ENCODE measurements at regions not wholly inside any gene's neighbourhood (a gene's known extent, or its start where the extent isn't known, plus 50 kb on each side); places are given as distances from the start of the nearest gene placed in this dataset.

- H3K27ac ChIP-seq (ENCODE audit: extremely low read depth, low read depth, low read length): no peak overlapping the region
- ChIA-PET CTCF (interaction anchor here (1.4 kb wide), 1 partner anchor 41 kb away, joined by 4 read pairs; no protein-coding TSS in a partner anchor), POLR2A (no interaction called here)
- no peak for TF ChIP-seq ZEB2 (tag by site-specific recombination; IDR thresholded peaks at IDR 0.05)
- TF ChIP-seq, protein P1, sequence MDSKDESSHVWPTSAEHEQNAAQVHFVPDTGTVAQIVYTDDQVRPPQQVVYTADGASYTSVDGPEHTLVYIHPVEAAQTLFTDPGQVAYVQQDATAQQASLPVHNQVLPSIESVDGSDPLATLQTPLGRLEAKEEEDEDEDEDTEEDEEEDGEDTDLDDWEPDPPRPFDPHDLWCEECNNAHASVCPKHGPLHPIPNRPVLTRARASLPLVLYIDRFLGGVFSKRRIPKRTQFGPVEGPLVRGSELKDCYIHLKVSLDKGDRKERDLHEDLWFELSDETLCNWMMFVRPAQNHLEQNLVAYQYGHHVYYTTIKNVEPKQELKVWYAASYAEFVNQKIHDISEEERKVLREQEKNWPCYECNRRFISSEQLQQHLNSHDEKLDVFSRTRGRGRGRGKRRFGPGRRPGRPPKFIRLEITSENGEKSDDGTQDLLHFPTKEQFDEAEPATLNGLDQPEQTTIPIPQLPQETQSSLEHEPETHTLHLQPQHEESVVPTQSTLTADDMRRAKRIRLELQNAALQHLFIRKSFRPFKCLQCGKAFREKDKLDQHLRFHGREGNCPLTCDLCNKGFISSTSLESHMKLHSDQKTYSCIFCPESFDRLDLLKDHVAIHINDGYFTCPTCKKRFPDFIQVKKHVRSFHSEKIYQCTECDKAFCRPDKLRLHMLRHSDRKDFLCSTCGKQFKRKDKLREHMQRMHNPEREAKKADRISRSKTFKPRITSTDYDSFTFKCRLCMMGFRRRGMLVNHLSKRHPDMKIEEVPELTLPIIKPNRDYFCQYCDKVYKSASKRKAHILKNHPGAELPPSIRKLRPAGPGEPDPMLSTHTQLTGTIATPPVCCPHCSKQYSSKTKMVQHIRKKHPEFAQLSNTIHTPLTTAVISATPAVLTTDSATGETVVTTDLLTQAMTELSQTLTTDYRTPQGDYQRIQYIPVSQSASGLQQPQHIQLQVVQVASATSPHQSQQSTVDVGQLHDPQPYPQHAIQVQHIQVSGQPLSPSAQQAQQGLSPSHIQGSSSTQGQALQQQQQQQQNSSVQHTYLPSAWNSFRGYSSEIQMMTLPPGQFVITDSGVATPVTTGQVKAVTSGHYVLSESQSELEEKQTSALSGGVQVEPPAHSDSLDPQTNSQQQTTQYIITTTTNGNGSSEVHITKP (tag by site-specific recombination; IDR thresholded peaks at IDR 0.05): no peak
- no peak for TF ChIP-seq ZNF747 (tag by site-specific recombination; IDR thresholded peaks at IDR 0.05)
- TF ChIP-seq SP3 (tag by site-specific recombination; IDR thresholded peaks at IDR 0.05): no peak
- no peak for TF ChIP-seq ZNF600 (tag by site-specific recombination; IDR thresholded peaks at IDR 0.05)
- TF ChIP-seq ZNF202 (tag by site-specific recombination; IDR thresholded peaks at IDR 0.05; ENCODE audit: borderline replicate concordance): no peak
- no peak for TF ChIP-seq KLF16 (tag by site-specific recombination; IDR thresholded peaks at IDR 0.05)
- no peak for TF ChIP-seq ZNF433 (tag by site-specific recombination; IDR thresholded peaks at IDR 0.05; ENCODE audit: low read depth)
- no peak for TF ChIP-seq ZFP69B (tag by site-specific recombination; IDR thresholded peaks at IDR 0.05)
- no peak for TF ChIP-seq PRDM4 (tag by site-specific recombination; IDR thresholded peaks at IDR 0.05)
- TF ChIP-seq ZNF629 (tag by site-specific recombination; IDR thresholded peaks at IDR 0.05): no peak
- no peak for TF ChIP-seq ZNF133 (tag by site-specific recombination; IDR thresholded peaks at IDR 0.05)
- TF ChIP-seq ZNF560 (tag by site-specific recombination; IDR thresholded peaks at IDR 0.05; ENCODE audit: borderline replicate concordance): no peak
- TF ChIP-seq, protein P2, sequence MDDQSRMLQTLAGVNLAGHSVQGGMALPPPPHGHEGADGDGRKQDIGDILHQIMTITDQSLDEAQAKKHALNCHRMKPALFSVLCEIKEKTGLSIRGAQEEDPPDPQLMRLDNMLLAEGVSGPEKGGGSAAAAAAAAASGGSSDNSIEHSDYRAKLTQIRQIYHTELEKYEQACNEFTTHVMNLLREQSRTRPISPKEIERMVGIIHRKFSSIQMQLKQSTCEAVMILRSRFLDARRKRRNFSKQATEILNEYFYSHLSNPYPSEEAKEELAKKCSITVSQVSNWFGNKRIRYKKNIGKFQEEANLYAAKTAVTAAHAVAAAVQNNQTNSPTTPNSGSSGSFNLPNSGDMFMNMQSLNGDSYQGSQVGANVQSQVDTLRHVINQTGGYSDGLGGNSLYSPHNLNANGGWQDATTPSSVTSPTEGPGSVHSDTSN (CRISPR knock-in tag; IDR thresholded peaks at IDR 0.05): no peak
- TF ChIP-seq ZNF549 (tag by site-specific recombination; IDR thresholded peaks at IDR 0.05): no peak
- TF ChIP-seq, protein P3, sequence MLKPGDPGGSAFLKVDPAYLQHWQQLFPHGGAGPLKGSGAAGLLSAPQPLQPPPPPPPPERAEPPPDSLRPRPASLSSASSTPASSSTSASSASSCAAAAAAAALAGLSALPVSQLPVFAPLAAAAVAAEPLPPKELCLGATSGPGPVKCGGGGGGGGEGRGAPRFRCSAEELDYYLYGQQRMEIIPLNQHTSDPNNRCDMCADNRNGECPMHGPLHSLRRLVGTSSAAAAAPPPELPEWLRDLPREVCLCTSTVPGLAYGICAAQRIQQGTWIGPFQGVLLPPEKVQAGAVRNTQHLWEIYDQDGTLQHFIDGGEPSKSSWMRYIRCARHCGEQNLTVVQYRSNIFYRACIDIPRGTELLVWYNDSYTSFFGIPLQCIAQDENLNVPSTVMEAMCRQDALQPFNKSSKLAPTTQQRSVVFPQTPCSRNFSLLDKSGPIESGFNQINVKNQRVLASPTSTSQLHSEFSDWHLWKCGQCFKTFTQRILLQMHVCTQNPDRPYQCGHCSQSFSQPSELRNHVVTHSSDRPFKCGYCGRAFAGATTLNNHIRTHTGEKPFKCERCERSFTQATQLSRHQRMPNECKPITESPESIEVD (tag by site-specific recombination; IDR thresholded peaks at IDR 0.05): no peak
- H3K4me1 ChIP-seq (ENCODE audit: control insufficient read depth, insufficient read depth, low read length): peaks cover 3% of the 10 kb centered on the region; the same call in 1 of the 2 replicates
- no peaks in the 10 kb centered on the region for H3K36me3 ChIP-seq (ENCODE audit: control insufficient read depth in 2 of 2, insufficient read depth in 1 of 2, low read length in 2 of 2)
- no peaks in the 10 kb centered on the region for H3K9me3 ChIP-seq (ENCODE audit: control insufficient read depth, insufficient read depth, low read depth, low read length)
- no peak overlapping the region for H3K4me3 ChIP-seq (ENCODE audit: low read depth, low read length)
Measured at GRCh38 chr14:95391331-95391730, 71.6 kb upstream of the CLMN start.

GRCh38 chr14:95389471-95390011 lies 69.8 kb upstream of the CLMN start:
- Histone ChIP-seq H3K4me3 (ENCODE audit: low read depth, low read length) (no peak overlapping the region), H3K27ac (ENCODE audit: extremely low read depth, low read depth, low read length) (no peak overlapping the region), H3K4me1 (ENCODE audit: control insufficient read depth, insufficient read depth, low read length) (no peaks in the 10 kb centered on the region), H3K36me3 (ENCODE audit: control insufficient read depth in 2 of 2, insufficient read depth in 1 of 2, low read length in 2 of 2) (no peaks in the 10 kb centered on the region), H3K9me3 (ENCODE audit: control insufficient read depth, insufficient read depth, low read depth, low read length) (no peaks in the 10 kb centered on the region)
- CTCF ChIA-PET: no interaction called here
- TF ChIP-seq MEIS1 (CRISPR knock-in tag; IDR thresholded peaks at IDR 0.05; ENCODE audit: borderline replicate concordance) (no peak), ZNF513 (tag by site-specific recombination; IDR thresholded peaks at IDR 0.05) (no peak)
- POLR2A ChIA-PET: no interaction called here

All from HEK293 (cell line).